Caco-2 (cell line): ENCODE measurements at regions not wholly inside any gene's neighbourhood (a gene's known extent, or its start where the extent isn't known, plus 50 kb on each side); places are given as distances from the start of the nearest gene placed in this dataset.

Source experiments
- BruUV-seq: library from RNA; stranded (reverse); fragments of 400-500 nt; replicated peaks from 2 replicates; lab custom pipeline; 2021; lab: Mats Ljungman, UMichigan
- CTCF ChIA-PET: fragments of 300-600 bp; sonication (Branson Sonifier 250); formaldehyde crosslinking; loops from one replicate; lab custom pipeline; 2022; ENCODE audit warnings: antibody characterized with exemption; lab: Charles Lee
- POLR2A ChIA-PET: fragments of 300-600 bp; sonication (Branson Sonifier 250); formaldehyde crosslinking; loops from one replicate; lab custom pipeline; 2022; ENCODE audit warnings: antibody characterized with exemption; lab: Charles Lee
- DNase-seq, 2 experiments: peaks; one replicate each; pipeline versions ENCODE4 v3.0.0 to v3.0.0-alpha.2; 2020 to 2022
- H3K27me3 ChIP-seq: replicated peaks from 2 replicates; pipeline ENCODE4 v1.6.0; 2011; ENCODE audit warnings: low read length; ENCODE audit not compliant: control insufficient read depth, insufficient read depth
- H3K36me3 ChIP-seq: 2 replicates; pipeline ENCODE4 v1.5.1; 2011; ENCODE audit warnings: low read length; ENCODE audit not compliant: control insufficient read depth, insufficient read depth
- H3K4me1 ChIP-seq: fragments of 250-450 bp; sonication (Bioruptor Pico); 2 replicates; pipeline ENCODE4 v1.5.1; 2020; ENCODE audit warnings: mild to moderate bottlenecking
- H3K4me3 ChIP-seq: 2 replicates; pipeline ENCODE4 v1.5.1; 2011; ENCODE audit warnings: low read depth, mild to moderate bottlenecking, control low read depth, low read length
- H3K9me3 ChIP-seq: fragments of 250-450 bp; sonication (Bioruptor Pico); 2 replicates; pipeline ENCODE4 v1.5.1; 2020; ENCODE audit warnings: mild to moderate bottlenecking, moderate library complexity
- H3K27ac Mint-ChIP-seq: one replicate; pipeline ENCODE4 v1.8.0; 2022; ENCODE audit warnings: mixed read lengths; ENCODE audit not compliant: unreplicated experiment
- H3K27me3 Mint-ChIP-seq: one replicate; pipeline ENCODE4 v1.8.0; 2022; ENCODE audit warnings: mixed read lengths; ENCODE audit not compliant: insufficient read depth, unreplicated experiment
- H3K36me3 Mint-ChIP-seq: one replicate; pipeline ENCODE4 v1.8.0; 2022; ENCODE audit warnings: mild to moderate bottlenecking, mixed read lengths; ENCODE audit not compliant: insufficient read depth, unreplicated experiment
- H3K4me1 Mint-ChIP-seq: one replicate; pipeline ENCODE4 v1.8.0; 2022; ENCODE audit warnings: low read depth, mixed read lengths; ENCODE audit not compliant: unreplicated experiment
- H3K4me3 Mint-ChIP-seq: one replicate; pipeline ENCODE4 v1.8.0; 2022; ENCODE audit warnings: mild to moderate bottlenecking, moderate library complexity, mixed read lengths; ENCODE audit not compliant: unreplicated experiment
- H3K9me3 Mint-ChIP-seq: one replicate; pipeline ENCODE4 v1.8.0; 2022; ENCODE audit warnings: mixed read lengths; ENCODE audit not compliant: unreplicated experiment
- intact Hi-C: fragments of 100-400 bp; cut with micrococcal nuclease; formaldehyde crosslinking; loops from one replicate; pipeline ENCODE4 v1.10.0; 2022; ENCODE audit not compliant: unreplicated experiment
- TF ChIP-seq, protein P1 (sequence below), 2 experiments: fragments of 200-600 bp in 1 of 2; IDR thresholded peaks; 1 replicate in 1 of 2; 2 replicates in 1 of 2; pipeline versions ENCODE4 v1.5.1 to v1.8.0; 2011 to 2022; ENCODE audit warnings: antibody characterized with exemption in 1 of 2, control low read depth in 1 of 2, inconsistent platforms in 1 of 2, low read depth in 1 of 2, low read length in 1 of 2, mild to moderate bottlenecking in 1 of 2, moderate library complexity in 1 of 2; ENCODE audit not compliant: insufficient read depth in 1 of 2, severe bottlenecking in 1 of 2, unreplicated experiment in 1 of 2

DNA sequence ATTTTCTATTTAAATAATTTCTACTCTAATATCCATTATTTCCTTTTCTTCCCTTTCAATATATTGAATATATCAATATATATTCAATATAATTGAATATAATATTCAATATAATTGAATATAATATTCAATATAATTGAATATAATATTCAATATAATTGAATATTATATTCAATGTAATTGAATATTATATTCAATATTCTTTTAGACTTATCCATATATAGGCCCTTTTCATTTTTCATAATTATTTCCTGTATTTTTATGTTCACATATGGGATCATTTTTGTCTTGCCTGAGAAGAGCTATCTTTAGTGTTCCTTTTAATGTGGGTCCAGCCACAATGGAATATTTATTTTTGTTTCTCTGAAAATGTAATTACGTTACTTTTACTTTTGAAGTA is 88.9 kb upstream of the ESRRB start:
- Mint-ChIP-seq H3K27ac (no peak overlapping the region), H3K9me3 (no peaks in the 10 kb centered on the region), H3K27me3 (peaks cover 6% of the 10 kb centered on the region), H3K4me1 (no peaks in the 10 kb centered on the region), H3K4me3 (no peak overlapping the region), H3K36me3 (no peaks in the 10 kb centered on the region)
- H3K4me1 ChIP-seq, result no peaks in the 10 kb centered on the region
- intact Hi-C loops, result no loop called here
- BruUV-seq, result no TSS peak
- TF ChIP-seq, protein P1, sequence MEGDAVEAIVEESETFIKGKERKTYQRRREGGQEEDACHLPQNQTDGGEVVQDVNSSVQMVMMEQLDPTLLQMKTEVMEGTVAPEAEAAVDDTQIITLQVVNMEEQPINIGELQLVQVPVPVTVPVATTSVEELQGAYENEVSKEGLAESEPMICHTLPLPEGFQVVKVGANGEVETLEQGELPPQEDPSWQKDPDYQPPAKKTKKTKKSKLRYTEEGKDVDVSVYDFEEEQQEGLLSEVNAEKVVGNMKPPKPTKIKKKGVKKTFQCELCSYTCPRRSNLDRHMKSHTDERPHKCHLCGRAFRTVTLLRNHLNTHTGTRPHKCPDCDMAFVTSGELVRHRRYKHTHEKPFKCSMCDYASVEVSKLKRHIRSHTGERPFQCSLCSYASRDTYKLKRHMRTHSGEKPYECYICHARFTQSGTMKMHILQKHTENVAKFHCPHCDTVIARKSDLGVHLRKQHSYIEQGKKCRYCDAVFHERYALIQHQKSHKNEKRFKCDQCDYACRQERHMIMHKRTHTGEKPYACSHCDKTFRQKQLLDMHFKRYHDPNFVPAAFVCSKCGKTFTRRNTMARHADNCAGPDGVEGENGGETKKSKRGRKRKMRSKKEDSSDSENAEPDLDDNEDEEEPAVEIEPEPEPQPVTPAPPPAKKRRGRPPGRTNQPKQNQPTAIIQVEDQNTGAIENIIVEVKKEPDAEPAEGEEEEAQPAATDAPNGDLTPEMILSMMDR (IDR thresholded peaks at IDR 0.05; ENCODE audit: insufficient read depth in 1 of 2, low read depth in 1 of 2, low read length in 1 of 2, severe bottlenecking in 1 of 2, unreplicated experiment in 1 of 2), result no peak
- no peaks in the 10 kb centered on the region; the same call in 1 of the 2 replicates for H3K27me3 ChIP-seq
- no peak for DNase-seq
- H3K4me3 ChIP-seq, result no peak overlapping the region
- no peaks in the 10 kb centered on the region for H3K36me3 ChIP-seq
- ChIA-PET POLR2A (no interaction called here), CTCF (no interaction called here)
- no peaks in the 10 kb centered on the region for H3K9me3 ChIP-seq

DNA sequence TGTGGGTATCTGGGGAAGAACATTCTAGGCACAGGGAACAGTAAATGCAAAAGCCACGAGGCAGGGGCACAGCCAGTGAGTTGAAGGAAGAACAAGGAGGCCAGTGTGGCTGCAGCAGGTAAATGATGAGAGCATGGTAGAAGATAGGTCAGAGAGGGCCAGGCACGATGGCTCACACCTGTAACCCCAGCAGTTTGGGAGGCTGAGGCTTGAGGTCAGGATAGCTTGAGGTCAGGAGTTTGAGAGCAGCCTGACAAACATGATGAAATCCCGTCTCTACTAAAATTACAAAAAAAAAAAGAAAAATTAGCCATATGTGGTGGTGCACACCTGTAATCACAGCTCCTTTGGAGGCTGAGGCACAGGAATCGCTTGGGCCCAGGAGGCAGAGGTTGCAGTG is 86.7 kb upstream of the ESRRB start:
- no peak overlapping the region for H3K4me3 Mint-ChIP-seq
- DNase-seq, result no peak
- no peaks in the 10 kb centered on the region for H3K9me3 ChIP-seq
- intact Hi-C loops, result no loop called here
- H3K4me1 ChIP-seq, result no peaks in the 10 kb centered on the region; the same call in 1 of the 2 replicates
- peaks cover 11% of the 10 kb centered on the region for H3K4me1 Mint-ChIP-seq
- H3K36me3 ChIP-seq, result no peaks in the 10 kb centered on the region
- H3K9me3 Mint-ChIP-seq, result no peaks in the 10 kb centered on the region
- H3K27me3 Mint-ChIP-seq, result peaks cover 4% of the 10 kb centered on the region
- no peaks in the 10 kb centered on the region for H3K36me3 Mint-ChIP-seq
- H3K4me3 ChIP-seq, result no peak overlapping the region
- no peaks in the 10 kb centered on the region; the same call in 1 of the 2 replicates for H3K27me3 ChIP-seq
- no TSS peak for BruUV-seq
- no peak overlapping the region for H3K27ac Mint-ChIP-seq
- CTCF ChIA-PET, result no interaction called here
- POLR2A ChIA-PET, result no interaction called here
- TF ChIP-seq, protein P1 (IDR thresholded peaks at IDR 0.05; ENCODE audit: insufficient read depth in 1 of 2, low read depth in 1 of 2, low read length in 1 of 2, severe bottlenecking in 1 of 2, unreplicated experiment in 1 of 2), result no peak

DNA sequence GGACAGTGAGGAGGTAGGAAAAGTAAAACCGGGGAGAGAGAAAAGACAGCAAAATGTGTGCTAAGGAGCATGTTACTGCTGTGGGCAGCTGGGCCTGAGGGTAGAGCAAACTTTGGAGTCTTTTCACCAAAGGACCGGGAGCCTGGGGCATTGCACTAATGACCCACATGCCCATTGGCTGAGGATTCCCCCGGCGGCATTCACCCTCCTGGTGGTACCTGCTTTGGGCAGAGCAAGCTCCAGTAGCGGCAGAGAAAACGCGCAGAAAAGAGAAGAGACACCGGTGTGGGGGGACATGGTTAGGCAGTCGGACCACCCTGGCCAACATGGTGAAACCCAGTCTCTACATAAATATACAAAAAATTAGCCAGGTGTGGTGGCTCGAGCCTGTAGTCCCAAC is 83.4 kb upstream of the ESRRB start:
- Mint-ChIP-seq H3K9me3 (no peaks in the 10 kb centered on the region), H3K4me1 (peaks cover 13% of the 10 kb centered on the region), H3K27me3 (no peaks in the 10 kb centered on the region), H3K4me3 (no peak overlapping the region), H3K27ac (no peak overlapping the region), H3K36me3 (no peaks in the 10 kb centered on the region)
- intact Hi-C loops, result no loop called here
- no peaks in the 10 kb centered on the region for H3K36me3 ChIP-seq
- TF ChIP-seq, protein P1 (IDR thresholded peaks at IDR 0.05; ENCODE audit: insufficient read depth in 1 of 2, low read depth in 1 of 2, low read length in 1 of 2, severe bottlenecking in 1 of 2, unreplicated experiment in 1 of 2), result no peak
- BruUV-seq, result no TSS peak
- no peak overlapping the region for H3K4me3 ChIP-seq
- ChIA-PET POLR2A (no interaction called here), CTCF (no interaction called here)
- H3K9me3 ChIP-seq, result no peaks in the 10 kb centered on the region
- DNase-seq, result no peak
- H3K4me1 ChIP-seq, result no peaks in the 10 kb centered on the region; the same call in 1 of the 2 replicates
- H3K27me3 ChIP-seq, result no peaks in the 10 kb centered on the region; the same call in 1 of the 2 replicates
